Activated naive CD8-positive, alpha-beta T cell treated with anti-CD3 and anti-CD28 coated beads, Interleukin-2, amount 10 ng/mL, durations not matched to agents 7 days and 5 days (primary cell): ENCODE measurements at regions not wholly inside any gene's neighbourhood (a gene's known extent, or its start where the extent isn't known, plus 50 kb on each side); places are given as distances from the start of the nearest gene placed in this dataset.
"Not testable (repeated sequence)": the region's sequence is repeated elsewhere in the genome, so short reads cannot be mapped to it uniquely, and the experiment has no call there.

ENCODE experiments used
- ATAC-seq: fragments of 150-1000 bp; cut with Tn5 transposase; one replicate; pipeline ENCODE4 v1.10.0; 2021; ENCODE audit warnings: low read depth, moderate library complexity
- POLR2A ChIA-PET: fragments of 350-600 bp; sonication (Branson Sonifier 250); formaldehyde crosslinking; loops from one replicate; lab custom pipeline; 2021; ENCODE audit warnings: antibody characterized with exemption; lab: Charles Lee
- DNase-seq: peaks from one replicate; pipeline ENCODE4 v3.0.0; 2021
- H3K27ac Mint-ChIP-seq: one replicate; pipeline ENCODE4 v1.8.0; 2022; ENCODE audit warnings: mild to moderate bottlenecking, mixed read lengths
- H3K27me3 Mint-ChIP-seq: one replicate; pipeline ENCODE4 v1.8.0; 2022; ENCODE audit warnings: mild to moderate bottlenecking, moderate library complexity, mixed read lengths
- H3K36me3 Mint-ChIP-seq: one replicate; pipeline ENCODE4 v1.8.0; 2021; ENCODE audit warnings: mild to moderate bottlenecking, mixed read lengths
- H3K4me1 Mint-ChIP-seq: one replicate; pipeline ENCODE4 v1.8.0; 2021; ENCODE audit warnings: mixed read lengths
- H3K4me3 Mint-ChIP-seq: one replicate; pipeline ENCODE4 v1.8.0; 2022; ENCODE audit warnings: mild to moderate bottlenecking, moderate library complexity, mixed read lengths
- H3K9me3 Mint-ChIP-seq: one replicate; pipeline ENCODE4 v1.8.0; 2021; ENCODE audit warnings: mixed read lengths

GRCh38 chr5:25481463-25481862 lies 836.7 kb upstream of the CDH10 start:
- no peaks in the 10 kb centered on the region for H3K27me3 Mint-ChIP-seq
- DNase-seq (no peak), ATAC-seq (no peak)
- peaks cover 4% of the 10 kb centered on the region for H3K9me3 Mint-ChIP-seq
- H3K4me1 Mint-ChIP-seq: no peaks in the 10 kb centered on the region
- no peak overlapping the region for H3K4me3 Mint-ChIP-seq
- H3K36me3 Mint-ChIP-seq: no peaks in the 10 kb centered on the region
- POLR2A ChIA-PET: no interaction called here
- no peak overlapping the region for H3K27ac Mint-ChIP-seq

GRCh38 chr5:25459082-25459481 lies 814.3 kb upstream of the CDH10 start:
- DNase-seq: no peak
- POLR2A ChIA-PET: no interaction called here
- ATAC-seq: no peak

GRCh38 chr5:25458628-25459027 lies 813.9 kb upstream of the CDH10 start:
- no peak overlapping the region for H3K27ac Mint-ChIP-seq
- H3K4me3 Mint-ChIP-seq: no peak overlapping the region
- no peaks in the 10 kb centered on the region for H3K4me1 Mint-ChIP-seq
- peaks cover 2% of the 10 kb centered on the region for H3K9me3 Mint-ChIP-seq
- ATAC-seq (no peak), DNase-seq (no peak)
- no peaks in the 10 kb centered on the region for H3K36me3 Mint-ChIP-seq
- POLR2A ChIA-PET: no interaction called here
- H3K27me3 Mint-ChIP-seq: no peaks in the 10 kb centered on the region

More at GRCh38 chr5:25459082-25459481, 814.3 kb upstream of the CDH10 start:
- Mint-ChIP-seq H3K4me1 (no peaks in the 10 kb centered on the region), H3K4me3 (no peak overlapping the region), H3K27me3 (no peaks in the 10 kb centered on the region), H3K27ac (no peak overlapping the region), H3K9me3 (peaks cover 2% of the 10 kb centered on the region), H3K36me3 (no peaks in the 10 kb centered on the region)

GRCh38 chr5:25453500-25453899 lies 808.7 kb upstream of the CDH10 start:
- Mint-ChIP-seq H3K27me3 (no peaks in the 10 kb centered on the region), H3K9me3 (peaks cover 4% of the 10 kb centered on the region), H3K27ac (no peak overlapping the region), H3K4me3 (no peak overlapping the region), H3K4me1 (no peaks in the 10 kb centered on the region), H3K36me3 (no peaks in the 10 kb centered on the region)
- POLR2A ChIA-PET: no interaction called here
- DNase-seq: no peak
- no peak for ATAC-seq

GRCh38 chr5:25451294-25451693 lies 806.5 kb upstream of the CDH10 start:
- Mint-ChIP-seq H3K9me3 (peaks cover 4% of the 10 kb centered on the region), H3K4me1 (no peaks in the 10 kb centered on the region), H3K36me3 (no peaks in the 10 kb centered on the region), H3K27ac (no peak overlapping the region), H3K4me3 (no peak overlapping the region), H3K27me3 (no peaks in the 10 kb centered on the region)
- no peak for ATAC-seq
- no peak for DNase-seq
- POLR2A ChIA-PET: no interaction called here

GRCh38 chr5:25448646-25449045 lies 803.9 kb upstream of the CDH10 start:
- DNase-seq (no peak), ATAC-seq (no peak)
- H3K36me3 Mint-ChIP-seq: no peaks in the 10 kb centered on the region
- H3K4me1 Mint-ChIP-seq: no peaks in the 10 kb centered on the region
- H3K27me3 Mint-ChIP-seq: no peaks in the 10 kb centered on the region
- no peak overlapping the region for H3K27ac Mint-ChIP-seq
- peaks cover 4% of the 10 kb centered on the region for H3K9me3 Mint-ChIP-seq
- no peak overlapping the region for H3K4me3 Mint-ChIP-seq
- POLR2A ChIA-PET: no interaction called here

- Mint-ChIP-seq H3K36me3 (no peaks in the 10 kb centered on the region), H3K4me3 (no peak overlapping the region), H3K4me1 (no peaks in the 10 kb centered on the region), H3K27me3 (no peaks in the 10 kb centered on the region), H3K9me3 (peaks cover 4% of the 10 kb centered on the region), H3K27ac (no peak overlapping the region)
- ATAC-seq (no peak), DNase-seq (no peak)
- POLR2A ChIA-PET: no interaction called here
Observed at GRCh38 chr5:25448190-25448621, 803.4 kb upstream of the CDH10 start.

- H3K36me3 Mint-ChIP-seq, POLR2A ChIA-PET, H3K9me3 Mint-ChIP-seq, H3K27ac Mint-ChIP-seq, H3K27me3 Mint-ChIP-seq, DNase-seq, ATAC-seq, H3K4me1 Mint-ChIP-seq, H3K4me3 Mint-ChIP-seq: not testable (repeated sequence)
Observed at GRCh38 chr5:25446061-25446420, 801.3 kb upstream of the CDH10 start.

- H3K27ac Mint-ChIP-seq, H3K4me3 Mint-ChIP-seq, H3K36me3 Mint-ChIP-seq, H3K4me1 Mint-ChIP-seq, POLR2A ChIA-PET, H3K27me3 Mint-ChIP-seq, DNase-seq, H3K9me3 Mint-ChIP-seq, ATAC-seq: not testable (repeated sequence)
Observed at GRCh38 chr5:25445381-25446060, 800.7 kb upstream of the CDH10 start.

- Mint-ChIP-seq H3K27ac (no peak overlapping the region), H3K4me1 (no peaks in the 10 kb centered on the region), H3K9me3 (peaks cover 2% of the 10 kb centered on the region), H3K36me3 (no peaks in the 10 kb centered on the region), H3K4me3 (no peak overlapping the region), H3K27me3 (no peaks in the 10 kb centered on the region)
- POLR2A ChIA-PET: no interaction called here
- ATAC-seq (no peak), DNase-seq (no peak)
Observed at GRCh38 chr5:25444697-25445096, 799.9 kb upstream of the CDH10 start.

- Mint-ChIP-seq H3K36me3 (no peaks in the 10 kb centered on the region), H3K27ac (no peak overlapping the region), H3K9me3 (no peaks in the 10 kb centered on the region), H3K4me3 (no peak overlapping the region), H3K27me3 (no peaks in the 10 kb centered on the region), H3K4me1 (no peaks in the 10 kb centered on the region)
- POLR2A ChIA-PET: no interaction called here
- ATAC-seq: no peak
- DNase-seq: no peak
Observed at GRCh38 chr5:25441810-25442209, 797.0 kb upstream of the CDH10 start.

- ATAC-seq: no peak
- POLR2A ChIA-PET: no interaction called here
- no peak overlapping the region for H3K27ac Mint-ChIP-seq
- peaks cover under 1% of the 10 kb centered on the region for H3K9me3 Mint-ChIP-seq
- H3K36me3 Mint-ChIP-seq: no peaks in the 10 kb centered on the region
- no peaks in the 10 kb centered on the region for H3K4me1 Mint-ChIP-seq
- no peak for DNase-seq
- H3K4me3 Mint-ChIP-seq: no peak overlapping the region
- no peaks in the 10 kb centered on the region for H3K27me3 Mint-ChIP-seq
Observed at GRCh38 chr5:25439025-25439424, 794.2 kb upstream of the CDH10 start.

GRCh38 chr5:25438375-25438774 lies 793.6 kb upstream of the CDH10 start:
- H3K9me3 Mint-ChIP-seq, DNase-seq, POLR2A ChIA-PET, H3K36me3 Mint-ChIP-seq, H3K27me3 Mint-ChIP-seq, ATAC-seq, H3K27ac Mint-ChIP-seq, H3K4me1 Mint-ChIP-seq, H3K4me3 Mint-ChIP-seq: not testable (repeated sequence)

GRCh38 chr5:25436452-25436851 lies 791.7 kb upstream of the CDH10 start:
- Mint-ChIP-seq H3K36me3 (no peaks in the 10 kb centered on the region), H3K27ac (no peak overlapping the region), H3K9me3 (peaks cover 1% of the 10 kb centered on the region), H3K4me1 (no peaks in the 10 kb centered on the region), H3K4me3 (no peak overlapping the region), H3K27me3 (no peaks in the 10 kb centered on the region)
- POLR2A ChIA-PET: no interaction called here
- ATAC-seq (no peak), DNase-seq (no peak)

- Mint-ChIP-seq H3K27me3 (no peaks in the 10 kb centered on the region), H3K9me3 (peaks cover 1% of the 10 kb centered on the region), H3K4me1 (no peaks in the 10 kb centered on the region), H3K4me3 (no peak overlapping the region), H3K36me3 (no peaks in the 10 kb centered on the region), H3K27ac (no peak overlapping the region)
- no peak for DNase-seq
- POLR2A ChIA-PET: no interaction called here
- ATAC-seq: no peak
Observed at GRCh38 chr5:25435882-25436281, 791.1 kb upstream of the CDH10 start.
